ENCODE measurements at regions not wholly inside any gene's neighbourhood (a gene's known extent, or its start where the extent isn't known, plus 50 kb on each side); places are given as distances from the start of the nearest gene placed in this dataset.

GRCh38 chr2:34123996-34124785, 525.1 kb upstream of the FAM98A start:
- DNase-seq: no peak

- DNase-seq: no peak
Observed at GRCh38 chr2:34121076-34121475, 522.0 kb upstream of the FAM98A start.

GRCh38 chr2:34115076-34115475, 516.0 kb upstream of the FAM98A start:
- DNase-seq: no peak

- DNase-seq: no peak
Observed at GRCh38 chr2:34112161-34112560, 513.1 kb upstream of the FAM98A start.

- DNase-seq: no peak
Observed at GRCh38 chr2:34110392-34110791, 511.3 kb upstream of the FAM98A start.

GRCh38 chr2:34107811-34108210, 508.7 kb upstream of the FAM98A start:
- DNase-seq: no peak

GRCh38 chr2:34105006-34105767, 506.1 kb upstream of the FAM98A start:
- DNase-seq: no peak

- no peak for DNase-seq
Observed at GRCh38 chr2:34104601-34105000, 505.5 kb upstream of the FAM98A start.

- DNase-seq: no peak
Observed at GRCh38 chr2:34103437-34103836, 504.3 kb upstream of the FAM98A start.

- DNase-seq: no peak
Observed at GRCh38 chr2:34102339-34102738, 503.2 kb upstream of the FAM98A start.

GRCh38 chr2:34099377-34099776, 500.3 kb upstream of the FAM98A start:
- no peak for DNase-seq

GRCh38 chr2:34098256-34098655, 499.2 kb upstream of the FAM98A start:
- no peak for DNase-seq

- DNase-seq: peak; percentile 49
Observed at GRCh38 chr2:34096562-34097171, 497.6 kb upstream of the FAM98A start.

GRCh38 chr2:34093790-34094189, 494.7 kb upstream of the FAM98A start:
- DNase-seq: no peak

- DNase-seq: no peak
Observed at GRCh38 chr2:34070196-34070595, 471.1 kb upstream of the FAM98A start.

- DNase-seq: no peak
Observed at GRCh38 chr2:34069604-34070003, 470.5 kb upstream of the FAM98A start.

- DNase-seq: no peak
Observed at GRCh38 chr2:34050413-34050812, 451.3 kb upstream of the FAM98A start.

- no peak for DNase-seq
Observed at GRCh38 chr2:34045101-34045655, 446.1 kb upstream of the FAM98A start.

- DNase-seq: no peak
Observed at GRCh38 chr2:34037886-34038285, 438.8 kb upstream of the FAM98A start.

- DNase-seq: no peak
Observed at GRCh38 chr2:34037157-34037556, 438.1 kb upstream of the FAM98A start.

- DNase-seq: no peak
Observed at GRCh38 chr2:34031097-34031496, 432.0 kb upstream of the FAM98A start.

- no peak for DNase-seq
Observed at GRCh38 chr2:34030273-34030672, 431.2 kb upstream of the FAM98A start.

GRCh38 chr2:34029073-34029472, 430.0 kb upstream of the FAM98A start:
- no peak for DNase-seq

GRCh38 chr2:34025196-34025595, 426.1 kb upstream of the FAM98A start:
- no peak for DNase-seq
